ENCODE measurements at regions not wholly inside any gene's neighbourhood (a gene's known extent, or its start where the extent isn't known, plus 50 kb on each side); places are given as distances from the start of the nearest gene placed in this dataset.
"Not testable (repeated sequence)": the region's sequence is repeated elsewhere in the genome, so short reads cannot be mapped to it uniquely, and the experiment has no call there.

- intact Hi-C loops (cut with DNase I), result no loop called here
- ATAC-seq (ENCODE audit: poor library complexity), result no peak
- no peak for DNase-seq
Observed at GRCh38 chr17:31654936-31655335, 204.1 kb downstream of the COPRS start.

DNA sequence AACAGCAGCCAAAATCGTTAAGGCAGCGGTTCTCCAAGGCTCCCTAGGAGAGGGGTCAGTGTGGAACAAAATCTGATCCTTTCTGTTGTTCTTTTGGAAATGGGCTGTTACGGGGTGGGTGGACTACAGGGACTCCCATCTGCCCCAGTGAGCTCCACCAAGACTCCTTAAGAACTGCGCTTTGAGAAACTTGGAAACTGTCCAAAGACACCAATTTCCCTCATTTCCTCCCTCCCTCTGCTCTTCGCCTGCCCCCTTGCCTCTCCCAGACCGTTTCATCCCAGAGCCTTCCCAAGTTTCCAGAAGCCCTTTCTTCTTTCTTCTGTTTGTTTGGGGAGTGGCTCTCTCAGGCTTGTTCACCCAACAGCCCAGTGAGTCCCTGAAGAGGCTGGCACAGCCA is 205.4 kb downstream of the COPRS start:
- no peak for DNase-seq
- intact Hi-C loops (cut with DNase I), result no loop called here
- no peak for ATAC-seq (ENCODE audit: poor library complexity)

DNA sequence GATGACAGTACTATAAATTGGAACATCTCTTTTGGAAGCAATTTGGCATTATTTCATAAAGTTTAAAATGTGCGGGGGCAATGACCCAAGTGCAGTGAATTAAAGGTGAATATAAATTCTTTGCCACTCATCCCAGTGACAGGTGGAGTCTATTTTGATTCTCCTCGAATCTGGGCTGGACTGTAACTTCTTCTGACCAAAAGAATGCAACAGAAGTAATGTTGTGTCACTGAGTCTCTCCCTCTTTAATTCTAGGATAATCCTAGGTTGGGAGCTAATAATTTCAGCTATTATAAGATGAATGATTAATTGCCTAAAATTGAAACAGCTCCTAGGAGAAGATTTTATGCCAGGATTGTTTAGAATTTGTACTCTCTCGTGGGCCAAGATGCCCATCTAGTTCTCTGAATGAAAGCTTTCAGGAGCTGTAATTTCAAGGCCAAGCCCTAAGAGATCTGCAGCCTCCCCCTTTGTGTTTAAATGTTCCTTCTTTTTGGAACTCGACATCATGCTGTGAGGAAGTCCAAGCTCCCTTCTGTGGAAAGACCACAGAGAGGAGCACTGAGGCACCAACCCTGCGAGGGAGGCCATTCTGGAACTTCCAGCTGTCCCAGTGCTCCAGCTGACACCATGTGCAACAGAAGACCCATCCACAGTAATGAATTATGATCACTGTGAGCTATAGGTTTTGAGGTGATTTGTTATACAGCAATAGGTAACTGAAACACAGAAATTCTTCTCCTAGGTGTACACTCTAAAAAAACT is 208.1 kb downstream of the COPRS start:
- no peak for DNase-seq
- intact Hi-C loops (cut with DNase I), result no loop called here
- no peak for ATAC-seq (ENCODE audit: poor library complexity)

DNA sequence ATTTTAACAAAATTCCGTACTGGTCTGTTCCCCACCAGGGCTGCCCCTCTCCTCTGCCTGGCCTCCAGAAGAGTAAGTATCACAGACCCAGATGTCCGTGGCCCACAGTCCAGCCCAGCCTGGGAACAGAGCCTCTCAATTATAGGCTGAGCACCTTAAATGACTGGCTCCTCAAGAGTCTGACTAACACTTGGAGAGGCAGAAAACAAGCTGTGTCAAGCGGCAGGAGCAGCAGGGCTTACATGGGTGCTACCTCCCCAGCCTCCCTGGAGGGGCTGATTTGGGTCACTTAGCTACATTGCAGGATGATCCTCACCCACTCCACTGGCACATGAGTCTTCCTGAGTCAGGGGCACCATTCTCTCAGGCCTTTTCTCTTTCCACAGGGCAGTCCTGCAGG is 209.7 kb downstream of the COPRS start:
- ATAC-seq (ENCODE audit: poor library complexity), result no peak
- DNase-seq, result no peak
- intact Hi-C loops (cut with DNase I), result no loop called here

- intact Hi-C loops (cut with DNase I), result no loop called here
- ATAC-seq (ENCODE audit: poor library complexity), result no peak
- DNase-seq, result no peak
Observed at GRCh38 chr17:31647661-31648060, 211.4 kb downstream of the COPRS start.

GRCh38 chr17:31646642-31647041 is 212.4 kb downstream of the COPRS start:
- intact Hi-C loops (cut with DNase I), result no loop called here
- ATAC-seq (ENCODE audit: poor library complexity), result no peak
- DNase-seq, result no peak

DNA sequence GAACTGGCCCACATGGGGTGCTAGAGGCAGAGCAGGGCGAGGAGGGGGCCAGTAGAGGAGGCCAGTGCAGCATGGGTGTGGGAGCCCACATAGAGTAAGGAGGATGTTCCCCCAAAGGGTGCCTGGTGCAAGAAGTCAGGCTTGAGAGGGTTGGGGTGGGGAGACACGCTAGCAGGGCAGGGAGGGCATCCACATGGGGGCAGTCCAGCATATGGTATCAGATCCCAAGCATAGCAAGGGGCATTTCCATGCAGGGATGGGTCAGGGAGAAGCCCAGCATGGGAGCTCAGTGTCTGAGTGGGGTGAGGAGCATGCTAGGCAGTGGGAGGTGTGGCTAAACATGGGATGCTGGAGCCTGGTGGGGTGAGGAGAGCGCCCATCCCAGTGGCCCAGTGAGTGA is 213.7 kb downstream of the COPRS start:
- no peak for ATAC-seq (ENCODE audit: poor library complexity)
- no peak for DNase-seq
- intact Hi-C loops (cut with DNase I), result no loop called here

DNA sequence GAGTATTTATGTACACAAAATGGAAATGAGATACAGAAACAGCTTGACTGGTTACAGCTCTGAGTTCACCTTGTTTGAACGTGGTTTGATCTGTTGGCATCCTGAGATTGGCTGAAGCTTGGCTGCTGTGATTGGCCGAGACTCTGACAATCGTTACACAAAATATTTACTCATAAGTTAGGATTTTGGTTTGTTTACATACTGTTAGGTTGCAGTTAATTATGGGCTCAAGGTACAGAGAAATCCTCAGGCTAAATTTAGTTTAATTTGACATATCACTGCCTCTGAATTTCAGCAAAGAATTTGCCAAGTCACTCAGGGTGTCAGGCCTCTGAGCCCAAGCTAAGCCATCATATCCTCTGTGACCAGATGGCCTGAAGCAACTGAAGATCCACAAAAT is 227.3 kb downstream of the COPRS start:
- ATAC-seq (ENCODE audit: poor library complexity) (no peak), DNase-seq (no peak)
- intact Hi-C loops (cut with DNase I), result no loop called here

DNA sequence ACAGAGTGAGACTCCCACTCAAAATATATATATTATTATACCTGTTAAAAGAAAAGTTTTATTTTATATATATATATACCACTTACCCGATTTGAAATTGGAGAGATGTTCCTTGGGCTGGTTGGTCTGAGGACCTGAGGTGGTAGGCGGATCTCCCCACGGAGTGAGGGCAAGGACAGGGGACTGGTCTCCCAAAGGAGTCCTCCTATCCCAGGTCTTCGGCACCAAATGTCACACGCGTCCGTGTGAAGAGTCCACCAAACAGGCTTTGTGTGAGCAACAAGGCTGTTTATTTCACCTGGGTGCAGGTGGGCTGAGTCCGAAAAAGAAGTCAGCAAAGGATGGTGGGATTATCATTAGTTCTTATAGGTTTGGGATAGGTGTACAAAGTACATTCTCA is 228.2 kb downstream of the COPRS start:
- ATAC-seq (ENCODE audit: poor library complexity); DNase-seq; intact Hi-C loops (cut with DNase I): not testable (repeated sequence)

GRCh38 chr17:31629696-31630470 is 229.2 kb downstream of the COPRS start:
- intact Hi-C loops (cut with DNase I), result no loop called here

GRCh38 chr17:31627960-31628359 is 231.1 kb downstream of the COPRS start:
- DNase-seq (no peak), ATAC-seq (ENCODE audit: poor library complexity) (no peak)
- intact Hi-C loops (cut with DNase I), result no loop called here

More at GRCh38 chr17:31629696-31630470, 229.2 kb downstream of the COPRS start:
- DNase-seq (no peak), ATAC-seq (ENCODE audit: poor library complexity) (no peak)

- no peak for ATAC-seq (ENCODE audit: poor library complexity)
- intact Hi-C loops (cut with DNase I), result no loop called here
- no peak for DNase-seq
Observed at GRCh38 chr17:31623990-31624389, 232.5 kb downstream of the RAB11FIP4 start.

DNA sequence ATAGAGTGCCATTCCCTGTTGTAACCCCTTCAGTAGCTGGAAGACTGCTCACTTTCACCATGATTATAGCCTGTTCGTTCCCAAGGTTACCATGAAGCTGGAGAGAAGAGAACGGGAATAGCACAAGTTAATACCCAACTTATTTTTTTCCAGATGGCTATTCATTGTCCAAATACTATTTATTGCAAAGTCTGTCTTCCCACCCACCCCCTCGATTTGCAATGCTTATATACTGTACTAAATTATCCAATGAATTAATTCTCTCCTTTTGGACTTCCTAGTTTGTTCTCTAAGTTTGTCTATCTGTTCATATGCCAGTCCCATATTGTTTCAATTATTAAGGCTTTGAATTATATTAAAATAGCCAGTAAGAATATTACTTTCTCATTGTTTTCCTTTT is 231.0 kb downstream of the RAB11FIP4 start:
- DNase-seq (no peak), ATAC-seq (ENCODE audit: poor library complexity) (no peak)
- intact Hi-C loops (cut with DNase I), result no loop called here

DNA sequence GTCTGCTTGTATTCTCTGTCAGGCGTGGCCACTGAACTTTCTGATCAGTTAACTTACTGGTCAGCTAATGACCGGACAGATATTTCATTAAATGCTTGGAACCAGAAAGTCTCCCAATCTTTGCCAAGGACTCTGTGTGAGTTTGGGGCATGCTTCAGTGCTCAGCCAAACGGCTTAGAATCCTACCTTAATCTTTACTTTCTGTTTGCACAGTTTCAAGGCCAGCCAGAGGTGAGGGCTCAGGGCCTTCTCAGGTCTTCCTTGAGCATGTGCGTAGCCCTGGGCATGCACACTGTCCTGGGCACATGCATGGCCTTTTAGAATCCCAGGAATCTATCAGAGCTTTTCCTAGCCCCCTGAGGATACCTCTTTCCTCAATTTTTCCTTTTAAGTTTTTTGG is 230.1 kb downstream of the RAB11FIP4 start:
- intact Hi-C loops (cut with DNase I), result no loop called here
- ATAC-seq (ENCODE audit: poor library complexity) (no peak), DNase-seq (no peak)

- ATAC-seq (ENCODE audit: poor library complexity); DNase-seq; intact Hi-C loops (cut with DNase I): not testable (repeated sequence)
Observed at GRCh38 chr17:31611053-31611452, 219.6 kb downstream of the RAB11FIP4 start.

DNA sequence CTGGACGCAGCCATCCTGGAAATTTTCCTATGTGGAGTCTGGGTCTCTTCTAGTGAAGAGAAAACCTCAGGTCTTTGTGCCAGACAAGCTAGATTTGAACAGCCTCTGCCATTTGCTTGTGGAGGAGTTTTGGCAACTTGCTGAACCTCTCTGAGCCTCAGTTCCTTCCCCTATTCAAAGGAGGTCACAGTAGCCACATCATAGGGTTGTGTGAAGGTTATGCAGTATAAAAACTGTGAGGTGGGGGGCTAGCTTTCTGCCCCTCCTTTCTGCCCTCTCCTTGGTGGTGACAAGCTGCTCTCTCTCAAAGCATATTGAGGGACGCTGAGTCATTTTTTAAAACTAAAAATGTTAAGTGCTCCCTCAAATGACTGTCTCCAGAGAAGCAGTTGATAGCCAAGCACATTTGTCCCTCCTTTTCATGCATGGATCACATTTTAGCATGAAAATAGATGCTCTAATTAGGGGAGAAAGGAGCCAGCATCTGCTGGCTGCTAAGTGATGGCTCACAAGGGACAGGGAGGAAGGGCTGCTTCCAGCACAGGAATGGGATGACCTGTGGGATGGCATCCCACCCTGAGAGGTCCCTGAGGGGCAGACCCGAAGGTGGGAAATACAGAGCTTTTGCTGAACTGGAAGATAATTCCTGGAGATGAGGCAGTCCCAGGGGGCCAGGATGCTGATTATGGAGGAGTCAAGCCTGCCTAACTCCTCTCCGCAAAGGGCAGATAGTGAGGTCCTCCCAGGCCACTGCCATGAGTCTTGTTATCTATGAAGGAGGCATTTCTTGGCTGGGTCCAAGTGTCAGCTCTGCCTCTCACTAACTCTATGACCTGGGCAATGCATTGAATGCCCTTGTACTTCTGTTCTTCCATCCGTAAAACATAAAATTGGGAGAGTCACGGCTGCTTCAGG is 218.8 kb downstream of the RAB11FIP4 start:
- intact Hi-C loops (cut with DNase I), result no loop called here
- no peak for ATAC-seq (ENCODE audit: poor library complexity)

DNA sequence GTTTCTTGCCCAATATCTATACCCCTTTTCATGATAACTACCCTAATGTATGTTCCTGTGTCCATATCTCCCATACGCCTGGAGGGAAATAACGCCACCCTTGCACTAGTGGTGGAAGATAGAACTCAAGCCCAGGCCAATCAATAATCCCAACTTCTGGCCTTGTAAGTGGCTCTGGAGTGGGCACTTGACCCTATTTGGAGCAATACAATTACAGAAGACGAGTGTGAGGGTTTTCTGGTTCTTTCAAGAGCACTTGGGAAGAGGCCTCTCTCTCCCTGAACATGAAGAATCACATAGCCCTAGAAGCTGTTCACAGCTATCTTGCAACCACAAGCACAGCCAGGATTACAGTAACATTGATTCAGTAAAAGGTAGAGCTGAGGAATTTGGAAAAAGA is 217.9 kb downstream of the RAB11FIP4 start:
- no peak for DNase-seq
- ATAC-seq (ENCODE audit: poor library complexity), result no peak
- intact Hi-C loops (cut with DNase I), result no loop called here

More for the DNA sequence above, 218.8 kb downstream of the RAB11FIP4 start:
- no peak for DNase-seq

- ATAC-seq (ENCODE audit: poor library complexity), result no peak
- intact Hi-C loops (cut with DNase I), result no loop called here
- no peak for DNase-seq
Observed at GRCh38 chr17:31608659-31609254, 217.3 kb downstream of the RAB11FIP4 start.

DNA sequence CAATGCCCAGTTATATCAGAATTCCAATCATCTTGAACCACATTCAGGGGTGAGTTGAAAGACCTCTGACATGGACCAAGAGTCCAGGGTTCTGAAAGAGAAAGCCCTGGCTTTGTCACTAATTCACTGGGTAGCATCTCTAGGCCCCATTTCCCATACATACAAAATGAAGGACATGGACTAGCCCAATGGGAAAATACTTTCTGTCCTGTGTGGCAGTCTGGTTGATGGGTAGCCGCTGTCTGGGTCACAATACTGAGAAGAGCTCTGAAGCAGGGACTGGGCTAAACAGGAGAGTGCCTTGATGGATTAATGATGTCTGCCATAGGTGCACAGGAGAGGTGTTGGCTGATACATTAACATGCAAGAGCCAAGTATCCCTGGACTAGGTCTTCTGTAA is 214.3 kb downstream of the RAB11FIP4 start:
- DNase-seq (no peak), ATAC-seq (ENCODE audit: poor library complexity) (no peak)
- intact Hi-C loops (cut with DNase I), result no loop called here
